Fibroblast of skin of abdomen (primary cell): ENCODE measurements at regions not wholly inside any gene's neighbourhood (a gene's known extent, or its start where the extent isn't known, plus 50 kb on each side); places are given as distances from the start of the nearest gene placed in this dataset.

Source experiments
- DNase-seq: peaks from one replicate; pipeline ENCODE4 v3.0.0-alpha.2; 2013

- no peak for DNase-seq
Measured at GRCh38 chr14:71511152-71511551, 421.1 kb upstream of the RGS6 start.

DNA sequence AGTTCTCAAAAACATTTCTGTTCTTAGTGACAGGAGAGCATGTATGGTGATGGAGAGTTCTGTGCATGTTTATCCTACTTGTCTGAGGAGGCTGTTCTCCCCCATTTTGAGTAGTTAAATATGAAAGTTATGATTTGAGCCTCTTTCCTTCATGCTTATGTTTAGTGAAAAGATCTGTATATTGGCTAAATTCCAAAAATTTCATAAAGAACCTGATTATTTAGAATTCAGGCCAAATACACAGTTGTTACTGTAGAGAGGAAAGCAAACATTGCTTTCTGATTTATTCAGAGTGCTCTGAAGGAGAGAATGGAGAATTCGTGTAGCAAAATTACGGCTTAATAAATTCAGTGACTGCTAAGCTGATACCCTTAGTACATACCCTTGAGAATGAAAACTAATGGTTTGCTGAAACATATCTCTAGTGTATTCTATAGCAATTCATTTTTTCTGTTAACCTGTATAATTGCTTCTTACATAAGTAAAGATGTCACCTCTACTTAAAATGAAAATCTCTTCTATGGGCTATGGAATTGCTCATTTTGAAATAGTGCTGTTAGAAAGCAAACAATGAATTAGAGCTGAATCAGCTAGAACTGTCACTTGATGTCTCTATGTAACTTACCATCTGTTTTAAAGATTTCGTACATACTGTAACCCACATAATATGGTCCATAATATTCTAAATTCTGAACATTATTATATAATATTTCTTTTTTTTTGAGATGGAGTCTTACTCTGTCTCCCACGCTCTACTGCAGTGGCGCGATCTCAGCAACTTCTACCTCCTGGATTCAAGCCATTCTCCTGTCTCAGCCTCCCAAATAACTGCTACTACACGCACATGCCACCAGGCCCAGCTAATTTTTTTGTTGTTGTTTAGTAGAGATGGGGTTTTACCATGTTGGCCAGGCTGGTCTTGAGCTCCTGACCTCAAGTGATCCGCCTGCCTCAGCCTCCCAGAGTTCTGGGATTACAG, 417.0 kb upstream of the RGS6 start:
- no peak for DNase-seq

GRCh38 chr14:71521238-71522135, 410.7 kb upstream of the RGS6 start:
- DNase-seq: peak; percentile 48

DNA sequence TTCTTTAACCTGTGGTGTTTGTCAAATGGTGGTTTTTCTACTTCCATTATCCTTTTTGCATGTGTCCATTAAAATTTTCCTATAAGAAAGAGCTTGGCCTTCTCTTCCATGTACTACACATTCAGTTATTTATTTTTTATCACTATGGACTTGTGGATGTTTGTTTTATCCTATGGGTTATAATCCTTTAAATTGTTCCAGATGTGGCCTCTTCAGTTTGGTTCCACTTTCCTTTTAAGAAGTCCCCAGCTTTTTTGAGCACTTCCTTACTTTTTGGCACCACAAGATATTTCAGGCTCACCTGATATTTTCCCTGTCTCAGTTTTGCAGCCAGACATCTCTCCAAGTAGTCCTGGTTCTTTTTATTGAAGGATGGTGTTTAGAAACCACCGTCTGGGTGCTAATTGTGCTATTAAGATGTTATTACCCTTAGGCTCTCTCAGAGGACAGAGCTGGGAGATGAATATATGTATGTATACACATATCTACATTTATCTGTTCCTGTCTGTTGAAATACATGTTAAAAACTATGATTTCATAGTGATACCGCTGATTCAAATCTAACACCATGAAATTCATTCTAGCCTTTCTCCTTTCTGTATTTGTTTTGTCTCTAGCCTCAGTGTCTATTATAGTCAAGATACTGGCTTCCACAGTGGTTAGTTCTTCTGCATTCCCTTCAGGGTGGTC, 408.5 kb upstream of the RGS6 start:
- DNase-seq: peak; percentile 31

DNA sequence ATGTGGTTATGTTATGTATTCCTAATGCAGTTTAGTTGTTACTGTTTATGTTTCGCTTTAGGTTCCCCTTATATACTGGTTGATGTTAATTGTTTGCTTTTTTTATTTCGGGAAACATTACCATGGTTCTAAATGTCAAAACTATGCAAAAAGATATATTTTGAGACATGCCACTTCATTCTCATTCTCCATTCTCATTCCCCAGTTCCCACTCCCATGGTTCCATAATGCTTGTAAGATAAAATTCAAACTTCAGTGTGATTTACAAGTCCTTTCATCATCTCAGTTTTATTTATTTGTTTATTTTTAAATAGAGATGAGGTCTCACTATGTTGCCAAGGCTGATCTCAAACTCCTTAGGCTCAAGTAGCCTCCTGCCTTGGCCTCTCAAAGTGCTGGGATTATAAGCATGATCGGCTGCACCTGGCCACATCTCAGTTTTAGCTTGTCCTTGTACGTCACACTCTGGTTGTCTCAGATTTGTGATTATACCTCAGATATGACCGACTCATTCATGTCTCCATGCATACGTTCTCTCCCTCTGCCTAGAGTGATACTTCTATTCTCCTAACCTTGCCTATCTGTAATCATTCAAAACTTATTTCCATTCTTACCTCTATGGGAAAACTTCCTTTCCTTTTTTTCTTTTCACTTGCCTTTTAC, 407.8 kb upstream of the RGS6 start:
- no peak for DNase-seq

GRCh38 chr14:71525663-71526221, 406.5 kb upstream of the RGS6 start:
- DNase-seq: no peak

DNA sequence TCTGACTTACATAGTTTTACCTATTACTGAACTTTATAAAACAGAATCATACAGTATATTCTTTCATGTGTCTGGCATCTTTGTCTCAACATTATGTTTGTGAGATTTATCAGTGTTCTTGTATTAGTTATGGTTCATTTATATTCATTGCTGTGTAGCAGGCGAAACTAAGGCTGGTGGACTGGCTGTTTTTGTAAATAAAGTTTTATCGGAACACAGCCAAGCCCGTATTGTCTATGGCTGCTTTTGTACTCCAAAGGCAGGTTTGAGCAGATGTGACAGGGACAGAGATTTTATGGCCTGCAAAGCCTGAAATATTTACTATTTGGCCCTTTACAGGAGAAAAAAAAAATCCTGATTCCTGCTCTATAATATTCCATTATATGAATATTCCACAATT, 405.8 kb upstream of the RGS6 start:
- DNase-seq: no peak

GRCh38 chr14:71527838-71528237, 404.4 kb upstream of the RGS6 start:
- no peak for DNase-seq

DNA sequence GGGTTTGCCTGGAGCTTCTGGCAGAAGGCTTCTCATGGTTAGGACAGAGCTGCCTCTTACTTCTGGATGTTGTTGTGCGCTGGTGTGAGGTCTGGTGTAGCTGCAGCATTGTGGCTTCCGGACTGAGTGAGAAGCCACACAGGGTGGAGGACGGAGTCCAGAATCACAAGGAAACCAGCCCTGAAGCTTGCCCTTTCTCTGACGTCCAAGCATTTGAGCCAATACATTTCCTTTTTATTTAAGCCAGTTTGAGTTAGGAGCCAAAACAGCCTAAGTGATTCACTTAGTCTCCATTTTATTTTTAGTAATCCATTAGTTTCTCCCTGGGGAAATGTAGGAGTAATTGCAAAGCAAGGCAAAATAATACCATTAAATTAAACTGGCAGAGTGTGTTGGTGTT, 402.4 kb upstream of the RGS6 start:
- DNase-seq: no peak

DNA sequence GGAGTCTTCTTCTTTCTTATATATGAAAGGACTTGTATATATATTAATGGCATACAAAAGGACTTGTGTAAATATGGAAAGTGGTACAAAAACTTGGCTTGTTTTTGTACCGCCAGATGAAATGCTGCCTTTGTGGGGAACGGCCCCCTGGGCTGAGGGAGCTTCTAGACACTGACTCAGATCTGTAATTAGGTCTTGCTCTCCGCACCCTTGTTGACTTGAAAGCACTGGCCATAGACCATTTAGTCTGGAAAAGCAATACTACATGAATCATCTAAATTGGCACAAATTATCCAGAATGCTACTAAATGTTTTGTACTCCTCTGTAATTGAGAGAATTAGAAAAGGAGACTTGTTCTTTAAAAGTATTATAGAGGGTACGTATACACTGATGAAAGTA, 399.9 kb upstream of the RGS6 start:
- DNase-seq: peak; percentile 63

DNA sequence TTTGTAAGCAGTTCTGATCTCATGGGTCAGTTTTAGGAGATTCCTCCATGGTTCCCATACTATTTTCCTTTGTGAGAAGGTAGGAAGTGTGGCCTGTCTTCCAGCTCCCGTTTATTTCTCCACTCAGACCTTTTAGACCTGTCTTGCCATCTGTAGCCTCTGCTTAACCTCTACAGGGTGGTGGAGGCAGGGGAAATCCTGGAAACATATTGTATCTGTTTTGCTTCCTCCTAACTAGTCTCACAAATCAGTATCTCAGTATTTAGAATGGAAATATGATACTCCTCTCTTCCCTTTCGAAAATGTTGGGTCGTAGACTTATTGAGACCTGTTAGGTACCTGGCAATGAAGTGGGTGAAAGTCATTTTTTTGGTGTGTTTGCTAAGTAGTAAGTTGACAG, 399.4 kb upstream of the RGS6 start:
- no peak for DNase-seq

DNA sequence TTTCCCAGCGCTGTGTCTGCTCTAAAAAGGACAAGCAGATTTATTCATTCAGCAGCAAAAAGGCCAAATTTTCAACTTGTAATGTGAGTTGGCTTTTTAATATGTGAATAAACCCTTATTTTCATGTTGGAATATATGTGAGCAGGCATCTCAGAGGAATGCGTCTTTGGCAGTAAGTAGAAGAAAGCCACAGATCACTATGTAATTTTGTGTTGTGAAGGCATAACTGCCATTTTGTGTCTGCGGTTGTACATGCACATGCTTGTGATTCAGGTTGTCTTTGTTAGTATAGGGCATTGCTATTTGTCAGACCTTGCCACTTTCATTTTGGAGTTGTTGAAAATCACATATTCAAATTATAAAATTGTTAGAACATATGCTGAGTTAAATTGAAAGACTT, 398.8 kb upstream of the RGS6 start:
- peak; percentile 62 for DNase-seq

DNA sequence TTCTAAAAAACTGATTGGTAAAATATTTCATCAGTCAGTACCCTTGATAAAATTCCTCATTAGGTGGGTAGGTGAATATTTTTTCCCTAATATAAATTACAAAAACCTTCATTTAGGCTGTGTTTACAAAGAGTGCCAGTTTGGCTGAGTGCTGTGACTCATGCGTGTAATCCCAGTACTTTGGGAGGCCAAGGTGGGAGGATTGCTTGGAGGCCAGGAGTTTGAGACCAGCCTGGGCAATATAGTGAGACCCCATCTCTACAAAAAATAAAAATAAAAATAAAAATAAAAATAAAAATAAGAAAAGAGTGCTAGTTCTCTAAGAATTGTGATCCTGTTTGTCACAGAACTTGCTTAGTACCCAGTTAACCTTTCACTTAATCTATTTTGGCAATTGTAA, 398.4 kb upstream of the RGS6 start:
- DNase-seq: no peak

DNA sequence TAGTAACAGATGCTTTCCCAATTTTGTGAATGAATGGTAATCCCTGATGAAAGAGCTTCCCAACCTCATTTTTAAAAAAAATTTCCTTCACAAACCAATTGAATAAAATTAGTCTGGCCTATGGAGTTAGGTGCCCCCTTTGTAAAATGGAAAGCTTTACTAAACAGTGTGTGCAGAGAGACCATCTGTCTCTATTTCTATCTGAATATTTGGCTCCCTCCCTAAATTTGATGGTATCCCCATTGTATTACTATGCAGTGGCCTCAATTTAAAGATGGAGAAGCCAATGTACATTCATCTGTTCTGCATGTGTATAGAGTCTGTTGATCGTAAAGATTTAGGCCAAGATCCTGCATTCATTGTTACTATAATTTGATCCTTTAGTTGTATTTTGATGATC, 397.7 kb upstream of the RGS6 start:
- no peak for DNase-seq

GRCh38 chr14:71536015-71536740, 396.1 kb upstream of the RGS6 start:
- DNase-seq: no peak

DNA sequence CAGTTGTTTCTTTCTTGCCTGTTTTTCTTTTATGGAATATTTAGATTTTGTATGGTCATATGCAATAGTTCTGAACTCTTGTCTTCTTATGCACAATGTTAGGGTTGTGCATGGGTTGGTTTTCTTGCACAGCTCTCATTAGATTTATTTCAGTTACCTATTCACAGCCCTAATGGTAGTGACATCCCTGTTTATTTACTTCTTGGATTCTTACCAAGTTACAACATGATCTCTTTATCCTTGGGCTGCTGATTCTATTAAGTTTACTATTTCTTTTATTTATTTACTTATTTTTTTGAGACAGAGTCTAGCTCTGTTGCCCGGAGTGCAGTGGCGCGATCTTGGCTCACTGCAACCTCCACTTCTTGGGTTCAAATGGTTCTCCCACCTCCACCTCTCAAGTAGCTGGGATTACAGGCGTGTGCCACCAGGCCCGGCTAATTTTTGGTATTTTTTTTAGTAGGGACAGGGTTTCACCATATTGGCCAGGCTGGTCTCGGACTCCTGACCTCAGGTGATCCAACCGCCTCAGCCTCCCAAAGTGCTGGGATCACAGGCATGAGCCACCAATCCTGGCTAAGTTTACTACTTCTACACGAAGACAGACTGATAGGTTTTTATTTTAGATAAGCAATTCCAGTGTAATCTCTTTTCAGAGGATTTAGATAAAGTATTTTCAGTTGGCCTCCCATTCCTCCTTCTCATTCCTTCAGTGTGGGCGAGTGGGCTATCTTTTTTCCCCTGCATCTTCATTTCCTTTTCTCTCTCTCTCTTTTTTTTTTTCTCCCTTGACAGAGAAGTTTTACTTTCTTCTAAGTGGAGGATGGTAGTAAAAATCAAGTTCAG, 395.1 kb upstream of the RGS6 start:
- DNase-seq: no peak

- DNase-seq: no peak
Measured at GRCh38 chr14:71538288-71538687, 393.9 kb upstream of the RGS6 start.

GRCh38 chr14:71538938-71539649, 393.1 kb upstream of the RGS6 start:
- peak; percentile 63 for DNase-seq

DNA sequence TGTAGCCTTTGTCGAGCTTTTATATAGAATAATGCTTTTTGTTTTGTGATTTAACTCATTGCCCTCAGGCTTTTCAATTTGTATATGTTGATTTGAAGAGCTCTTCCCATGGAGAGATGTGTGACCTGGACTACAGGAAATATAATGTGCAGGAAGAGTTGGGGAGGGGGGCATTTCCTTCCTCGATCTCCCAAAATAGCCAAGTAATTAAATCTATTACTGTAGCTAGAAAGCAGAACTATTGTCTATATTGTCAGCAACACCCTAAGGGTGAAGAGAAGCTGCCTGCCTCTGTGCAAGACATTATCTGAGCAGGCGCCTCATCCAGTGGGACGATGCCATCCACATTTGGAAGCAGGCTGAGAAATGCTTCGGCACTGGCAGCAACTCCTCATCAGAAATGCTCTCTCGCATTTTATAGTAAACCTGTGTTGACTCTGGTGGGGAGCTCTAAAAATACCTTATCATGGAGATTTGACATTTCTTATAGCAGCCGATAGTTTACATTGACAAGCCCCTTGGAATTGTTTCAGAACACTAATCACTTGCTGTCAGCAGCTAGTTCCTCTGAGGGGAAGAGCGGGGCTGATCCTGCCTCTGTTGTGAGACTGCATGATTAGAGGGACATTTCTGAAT, 392.5 kb upstream of the RGS6 start:
- DNase-seq: peak; percentile 42
